ENCODE measurements at regions not wholly inside any gene's neighbourhood (a gene's known extent, or its start where the extent isn't known, plus 50 kb on each side); places are given as distances from the start of the nearest gene placed in this dataset.

GRCh38 chr1:199522338-199522737 lies 505.2 kb upstream of the NR5A2 start:
- no peak for TF ChIP-seq CTCF (IDR thresholded peaks at IDR 0.05)
- TF ChIP-seq POLR2AphosphoS5 (IDR thresholded peaks at IDR 0.05; ENCODE audit: low read depth, low read length) = no peak
